Left lobe of liver (tissue), 2 donors: ENCODE measurements at regions not wholly inside any gene's neighbourhood (a gene's known extent, or its start where the extent isn't known, plus 50 kb on each side); places are given as distances from the start of the nearest gene placed in this dataset.

ENCODE experiments used
- ATAC-seq: fragments of 200-7000 bp; cut with Tn5 transposase; one replicate; pipeline ENCODE4 v1.9.1; 2020; ENCODE audit warnings: mild to moderate bottlenecking, moderate library complexity
- DNase-seq: peaks from one replicate; pipeline ENCODE4 v3.0.0-alpha.2; 2020; ENCODE audit warnings: low spot score
- donor health status: DM: no; HTN: no; CAD: no; lungs with moderate emphysema.
- donor health status: DM: no; HTN: yes; CAD: no.

DNA sequence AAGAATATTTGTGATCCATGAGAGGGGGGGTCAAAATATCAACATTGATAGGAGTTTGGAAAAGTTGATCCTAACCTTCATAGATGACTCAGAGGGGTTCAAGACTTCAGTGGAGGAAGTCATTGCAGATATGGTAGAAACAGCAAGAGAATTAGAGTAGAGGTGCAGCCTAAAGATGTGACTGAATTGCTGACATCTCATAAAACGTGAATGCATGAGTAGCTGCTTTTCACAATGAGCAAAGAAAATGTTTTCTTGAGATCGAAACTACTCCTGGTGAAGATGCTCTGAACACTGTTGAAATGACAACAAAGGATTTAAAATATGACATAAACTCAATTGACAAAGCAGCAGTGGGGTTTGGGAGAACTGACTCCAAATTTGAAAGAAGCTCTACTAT is 700.7 kb upstream of the FZD8 start:
- ATAC-seq: no peak
- DNase-seq: no peak

DNA sequence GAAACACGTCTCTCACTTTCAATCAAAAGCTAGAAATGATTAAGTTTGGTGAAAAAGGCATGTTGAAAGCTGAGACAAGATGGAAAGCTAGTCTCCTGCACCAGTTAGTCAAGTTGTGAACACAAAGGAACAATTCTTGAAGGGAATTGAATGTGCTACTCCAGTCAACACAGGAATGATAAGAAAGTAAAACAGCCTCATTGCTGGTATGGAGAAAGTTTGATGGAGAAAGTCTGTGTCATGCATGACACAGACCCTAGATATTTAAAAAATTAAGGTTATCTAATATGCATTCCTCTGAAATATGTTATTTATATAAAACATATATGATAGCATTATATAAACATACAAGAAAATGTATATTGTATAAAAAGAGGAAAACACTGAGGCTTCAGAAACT is 699.4 kb upstream of the FZD8 start:
- DNase-seq (no peak), ATAC-seq (no peak)

DNA sequence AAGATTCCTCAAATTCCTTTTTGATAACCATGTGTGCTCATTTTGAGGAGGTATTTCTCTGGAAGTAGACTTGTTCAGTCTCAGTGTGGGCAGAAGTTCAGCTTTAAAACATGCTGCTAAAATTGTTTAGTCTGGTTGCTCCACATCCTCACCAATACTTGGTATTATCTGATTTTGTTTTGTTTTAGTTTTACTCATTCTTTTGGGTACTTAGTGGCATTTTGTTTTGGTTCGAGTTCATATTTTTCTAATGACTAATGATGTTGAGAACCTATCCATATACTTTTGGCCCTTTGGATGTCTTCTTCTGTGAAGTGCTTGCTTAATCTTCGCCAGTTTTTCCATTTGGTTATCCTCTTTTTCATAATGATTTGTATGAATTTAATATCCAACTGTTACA is 694.2 kb upstream of the FZD8 start:
- no peak for DNase-seq
- ATAC-seq: no peak

DNA sequence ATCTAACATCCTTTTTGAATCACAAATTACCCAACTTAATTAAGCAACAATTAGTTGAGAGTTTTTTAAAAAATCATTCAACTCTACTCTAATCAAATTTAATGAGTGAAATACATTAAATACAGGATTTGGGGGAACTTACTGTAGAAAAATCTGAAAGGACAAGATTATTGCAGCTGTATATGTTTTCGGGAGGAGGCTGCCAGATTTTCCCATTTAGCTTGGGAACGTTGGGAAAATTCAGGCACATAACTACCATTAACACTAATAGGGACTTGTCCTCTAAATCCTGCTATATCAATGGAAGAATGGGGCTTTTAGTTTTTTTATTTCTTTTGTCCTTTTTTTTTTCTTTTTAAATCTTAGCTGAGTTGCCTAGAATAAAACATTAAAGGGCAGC is 691.4 kb upstream of the FZD8 start:
- ATAC-seq: no peak
- no peak for DNase-seq

DNA sequence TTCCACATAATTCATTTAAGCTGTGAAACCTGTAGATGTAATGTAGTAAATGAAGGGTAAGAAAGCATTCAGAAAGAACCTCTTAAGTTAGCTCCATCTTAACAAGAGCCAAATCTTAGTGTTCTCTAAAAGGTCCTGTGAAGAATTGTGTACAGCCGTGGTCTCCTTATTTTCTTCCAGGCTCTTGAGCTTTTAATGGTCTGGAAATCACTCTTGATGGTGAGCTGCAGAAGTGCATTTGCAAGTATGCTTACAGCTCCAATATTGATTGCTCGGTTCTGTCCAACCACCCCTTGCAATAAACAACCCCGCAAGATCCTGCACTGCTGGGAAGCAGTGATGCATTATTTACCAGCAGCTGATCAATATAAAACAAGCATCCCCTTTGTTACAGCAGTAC is 690.8 kb upstream of the FZD8 start:
- ATAC-seq (no peak), DNase-seq (no peak)

DNA sequence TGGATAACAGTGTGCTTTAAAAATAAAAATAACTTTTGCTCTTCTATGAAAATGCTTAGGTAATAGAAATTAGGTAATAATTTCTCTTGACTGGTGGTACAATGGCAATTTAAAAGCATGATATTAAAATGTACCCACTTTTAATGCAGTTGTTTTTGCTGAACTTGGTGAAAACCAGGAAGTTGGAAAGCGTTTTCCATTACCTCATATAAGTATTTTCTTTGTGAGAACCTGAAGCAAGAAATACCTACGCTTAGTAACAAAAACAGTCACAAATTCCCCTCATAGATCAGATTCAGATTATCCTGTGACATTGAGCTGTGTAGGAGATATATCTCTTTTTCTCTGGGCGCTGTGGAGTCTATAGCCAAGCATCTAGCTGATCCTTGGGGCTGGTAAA is 689.0 kb upstream of the FZD8 start:
- no peak for DNase-seq
- no peak for ATAC-seq

DNA sequence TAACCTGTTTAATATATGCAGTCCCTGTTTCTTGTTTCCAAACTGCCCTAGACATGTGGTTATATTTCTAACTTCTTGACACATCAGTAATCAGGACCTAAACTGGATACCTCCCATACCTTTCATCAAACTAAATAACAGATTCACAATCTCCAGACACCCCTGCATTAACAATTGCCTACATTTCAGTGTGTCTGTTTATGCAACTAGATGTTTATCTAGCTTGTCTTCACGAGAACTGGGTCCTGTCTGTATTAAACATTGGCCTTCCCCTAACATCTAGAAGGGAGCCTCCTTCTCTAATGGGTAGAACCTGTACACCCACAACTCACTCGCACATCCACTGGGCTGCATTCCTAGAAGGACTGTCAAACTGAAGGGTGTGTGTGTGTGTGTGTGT is 683.7 kb upstream of the FZD8 start:
- no peak for ATAC-seq
- no peak for DNase-seq

DNA sequence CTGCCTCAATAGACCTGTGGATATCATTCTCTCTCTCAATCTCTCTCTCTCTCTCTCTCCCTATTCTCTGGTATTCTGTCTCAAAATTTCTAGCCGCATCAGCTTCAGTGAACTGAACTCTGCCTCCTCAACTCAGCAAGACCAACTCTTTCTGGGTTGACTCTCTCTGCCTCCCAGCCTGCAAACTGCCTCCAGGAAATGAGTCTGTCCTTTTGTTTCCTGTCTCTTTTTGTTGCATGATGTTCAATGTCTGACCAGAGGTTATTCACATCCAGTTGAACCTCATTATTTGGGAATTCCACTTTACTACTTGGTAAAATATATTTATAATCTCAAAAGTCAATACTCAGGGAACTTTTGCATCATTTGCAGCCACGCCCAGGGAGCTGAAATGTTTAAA is 682.7 kb upstream of the FZD8 start:
- DNase-seq (no peak), ATAC-seq (no peak)

DNA sequence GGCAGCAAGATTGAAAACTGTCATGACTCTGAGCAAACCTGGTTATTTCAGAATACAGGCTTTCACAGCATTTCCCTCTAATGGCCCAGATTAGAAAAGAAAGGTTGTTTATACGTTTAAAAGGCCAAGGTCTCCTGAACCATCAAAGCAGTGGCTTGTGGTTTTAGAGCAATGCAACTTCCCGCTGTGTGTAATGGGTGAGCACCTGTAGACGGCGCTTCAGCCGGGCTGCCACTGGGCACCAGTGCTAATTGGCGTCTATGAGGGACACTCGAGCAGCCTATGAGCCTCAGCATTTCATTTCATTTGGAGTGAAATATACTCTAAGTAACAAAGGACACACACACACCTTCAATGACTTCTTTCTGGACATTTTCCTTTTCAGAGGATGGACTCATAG is 671.0 kb upstream of the FZD8 start:
- ATAC-seq (no peak), DNase-seq (no peak)

DNA sequence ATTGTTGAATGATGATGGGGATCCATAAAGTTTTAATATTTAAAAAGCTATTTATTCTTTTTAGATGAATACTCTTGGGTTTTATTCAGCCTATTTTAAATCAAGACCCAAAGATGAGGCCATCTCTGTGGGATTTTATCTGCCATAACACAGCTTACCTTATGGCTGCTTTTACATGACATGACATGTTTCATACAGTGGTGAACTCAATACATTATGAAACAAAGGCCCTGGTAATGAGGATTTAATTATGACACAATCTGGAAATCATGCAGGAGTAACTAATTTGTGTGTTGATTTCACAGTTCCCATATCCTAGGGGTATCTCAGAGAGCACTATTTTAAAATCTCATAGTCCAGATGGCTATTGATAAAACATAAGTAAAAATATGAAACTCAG is 661.8 kb upstream of the FZD8 start:
- no peak for ATAC-seq
- DNase-seq: no peak

DNA sequence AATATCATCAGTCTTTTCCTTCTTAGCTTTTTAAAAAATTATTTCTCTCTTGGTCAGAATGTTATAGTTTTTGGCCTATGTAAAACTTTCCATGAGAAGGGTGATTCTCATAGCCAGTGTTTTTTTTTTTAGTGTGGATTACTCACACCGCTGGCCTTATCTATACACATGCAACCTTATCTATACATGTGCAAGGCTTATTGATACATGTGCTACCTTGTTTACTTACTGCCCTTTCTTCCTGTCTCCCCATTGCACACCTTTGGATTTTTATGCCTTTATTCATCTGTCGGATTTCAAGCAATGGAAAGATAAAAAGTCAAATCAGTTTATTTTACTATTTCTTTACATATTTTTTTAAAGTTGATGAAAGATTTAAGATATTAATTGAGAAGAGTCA is 660.0 kb upstream of the FZD8 start:
- DNase-seq (no peak), ATAC-seq (no peak)

DNA sequence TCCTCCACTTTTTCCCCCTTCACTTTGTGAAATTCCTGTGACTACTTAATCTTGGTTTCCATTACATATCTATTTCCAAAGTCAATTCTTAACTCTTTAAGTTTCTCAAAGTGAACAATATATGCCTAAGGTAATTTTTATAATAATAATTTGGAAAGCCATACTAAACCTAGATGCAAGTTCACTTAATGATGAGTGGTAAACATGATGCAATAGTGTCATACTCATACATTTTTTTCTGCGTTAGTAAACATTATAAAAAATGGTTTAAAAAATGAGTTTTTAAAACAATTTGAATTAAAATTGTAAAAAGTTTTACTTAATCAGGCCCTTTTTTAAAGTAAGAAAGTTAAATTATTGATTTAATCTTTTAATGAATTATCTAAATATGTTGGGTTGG is 659.4 kb upstream of the FZD8 start:
- no peak for ATAC-seq
- no peak for DNase-seq

DNA sequence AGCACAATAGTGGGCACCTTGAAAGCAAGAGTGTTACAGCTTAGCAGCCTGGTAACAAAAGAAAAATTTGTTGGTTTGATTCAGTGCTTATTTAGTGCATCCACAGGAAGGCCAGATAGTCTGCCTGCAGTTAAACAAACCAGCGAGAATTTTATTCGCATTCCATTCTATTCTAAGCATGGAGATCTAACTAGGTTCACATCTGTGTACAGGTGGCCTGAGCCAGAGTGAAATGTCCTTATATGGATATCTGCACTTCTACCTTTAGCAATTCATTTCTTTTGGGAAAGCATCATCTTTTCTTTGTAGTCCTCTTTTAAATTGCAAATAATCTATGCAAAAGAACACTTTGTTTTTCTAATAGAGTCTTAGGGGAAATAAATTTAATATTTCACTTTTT is 659.0 kb upstream of the FZD8 start:
- DNase-seq: no peak
- ATAC-seq: no peak

DNA sequence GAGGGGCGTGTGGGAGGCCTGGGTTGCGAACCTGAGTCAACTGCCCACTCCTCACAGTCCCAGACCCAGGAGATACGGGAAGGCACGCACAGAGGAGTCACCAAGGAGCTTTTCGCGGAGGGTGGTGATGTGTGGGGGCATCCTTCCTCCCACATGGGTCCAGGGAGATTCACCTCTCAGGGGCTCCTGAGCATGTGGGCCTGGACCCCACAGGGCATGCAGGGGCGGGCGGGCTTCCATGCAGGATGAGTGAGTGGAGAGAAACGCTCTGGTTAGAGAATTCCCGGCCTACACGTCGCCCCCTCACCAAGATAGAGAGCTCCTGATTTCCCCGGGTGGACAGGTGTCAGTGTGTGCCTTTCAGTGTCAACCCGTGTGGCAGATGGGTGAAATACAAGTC is 641.7 kb upstream of the FZD8 start:
- ATAC-seq (no peak), DNase-seq (no peak)

DNA sequence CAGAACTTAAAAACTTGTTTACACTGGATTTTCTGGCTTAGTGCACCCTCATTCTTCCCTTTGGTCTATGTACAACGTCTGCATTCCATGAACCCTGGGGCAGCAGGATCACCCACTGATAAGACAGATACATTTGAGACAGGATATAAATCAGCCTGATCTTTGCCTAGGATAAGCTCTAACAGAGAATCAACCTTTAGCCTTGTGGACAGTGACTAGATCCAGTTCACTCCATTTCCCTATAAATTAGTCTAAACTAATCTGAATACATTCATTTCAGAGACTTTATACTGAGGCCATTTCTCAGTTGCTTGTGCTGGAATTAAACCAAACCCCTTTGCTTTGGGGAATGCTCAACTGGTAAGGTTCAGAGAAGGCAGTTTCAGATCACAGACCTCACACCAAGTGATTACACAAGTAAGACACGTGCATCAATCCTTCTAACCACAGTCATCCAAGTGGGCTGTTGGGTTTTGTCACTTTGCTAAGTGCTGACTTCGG is 639.8 kb upstream of the FZD8 start:
- no peak for DNase-seq
- no peak for ATAC-seq

DNA sequence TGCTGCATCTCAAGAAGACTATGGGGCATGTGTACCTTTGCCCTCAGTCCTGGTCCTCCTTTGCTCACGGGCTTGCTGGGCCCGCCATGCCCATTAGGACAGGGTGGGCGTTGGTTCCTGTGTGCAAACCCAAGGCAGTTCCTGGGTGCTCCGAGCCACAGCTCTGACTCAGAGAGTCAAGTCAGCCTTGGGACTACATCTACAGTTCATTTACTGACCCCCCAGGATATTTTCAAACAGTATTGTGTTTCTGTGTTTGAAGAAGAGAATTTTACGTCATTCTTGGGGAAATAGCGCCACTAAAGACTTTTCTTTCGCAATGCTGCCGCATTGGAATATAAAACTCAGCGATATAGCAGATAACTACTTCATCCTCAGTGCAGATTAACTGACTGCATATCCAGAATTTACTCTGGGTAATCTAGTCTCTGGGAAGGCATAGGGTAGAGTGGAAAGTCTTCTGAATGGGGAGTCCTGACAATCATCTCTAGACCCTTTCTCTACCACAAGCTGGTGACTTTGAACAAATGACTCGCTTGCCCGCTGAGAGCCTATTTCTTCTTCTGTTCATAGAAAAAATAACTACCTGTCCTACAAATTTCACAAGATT is 638.9 kb upstream of the FZD8 start:
- DNase-seq (no peak), ATAC-seq (no peak)

DNA sequence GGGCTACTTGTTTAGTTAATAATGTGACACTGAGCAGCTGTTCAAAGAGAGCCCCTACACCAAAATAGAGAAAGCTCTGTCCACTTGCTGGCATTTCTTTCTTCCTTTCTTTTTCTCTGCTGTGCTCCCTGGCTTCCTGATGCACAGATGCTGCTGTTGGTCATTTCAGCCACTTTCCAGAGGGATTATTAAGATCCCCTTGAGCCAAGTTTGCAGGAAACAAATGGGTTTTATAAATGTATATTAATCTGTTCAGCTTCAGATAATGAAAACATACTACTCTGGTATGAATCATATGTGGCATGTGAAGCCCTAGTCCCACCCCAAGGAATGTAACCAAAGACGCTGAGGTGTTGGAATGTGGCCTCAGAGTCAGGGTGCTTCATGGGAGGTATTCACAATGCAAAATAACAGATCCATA is 638.2 kb upstream of the FZD8 start:
- no peak for DNase-seq
- ATAC-seq: no peak

DNA sequence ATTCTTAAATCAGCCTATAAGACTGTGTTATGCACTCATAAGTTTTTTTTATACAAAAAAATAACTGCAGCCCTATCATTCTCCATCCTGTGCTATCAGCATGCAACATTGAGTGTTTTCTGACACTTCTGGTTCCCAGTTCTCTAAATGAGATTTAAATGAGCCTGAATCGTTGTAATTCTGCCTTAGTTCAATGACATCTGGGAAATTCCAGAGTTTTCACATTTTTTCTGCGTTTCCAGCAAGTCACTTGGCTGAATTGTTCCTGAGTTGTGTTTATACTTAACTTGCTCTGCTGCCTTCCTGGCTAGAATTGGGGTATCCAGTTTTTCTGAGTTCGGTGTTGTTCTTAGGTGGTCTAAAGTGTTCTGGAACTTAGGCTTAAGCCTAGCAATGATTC is 636.1 kb upstream of the FZD8 start:
- ATAC-seq: no peak
- DNase-seq: no peak

DNA sequence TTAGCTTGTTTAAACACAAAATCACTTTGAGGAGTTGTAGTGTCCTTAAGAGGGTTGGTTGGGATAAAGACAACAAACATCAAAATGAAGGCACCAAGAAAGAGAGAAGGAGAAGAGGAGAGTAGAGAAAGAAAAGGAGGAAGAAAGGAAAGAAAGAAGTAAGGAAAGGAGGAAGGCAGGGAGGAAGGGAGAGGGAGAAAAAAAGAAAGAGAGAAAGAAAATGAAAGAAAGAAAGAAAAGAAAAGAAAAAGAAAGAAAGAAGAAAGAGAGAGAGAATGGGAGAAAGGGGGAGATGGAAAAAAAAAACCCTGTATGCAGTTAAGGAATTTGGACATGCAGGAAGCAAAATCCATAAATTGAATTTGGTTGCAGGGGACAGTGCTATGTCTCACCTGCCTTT is 635.4 kb upstream of the FZD8 start:
- no peak for DNase-seq
- no peak for ATAC-seq

DNA sequence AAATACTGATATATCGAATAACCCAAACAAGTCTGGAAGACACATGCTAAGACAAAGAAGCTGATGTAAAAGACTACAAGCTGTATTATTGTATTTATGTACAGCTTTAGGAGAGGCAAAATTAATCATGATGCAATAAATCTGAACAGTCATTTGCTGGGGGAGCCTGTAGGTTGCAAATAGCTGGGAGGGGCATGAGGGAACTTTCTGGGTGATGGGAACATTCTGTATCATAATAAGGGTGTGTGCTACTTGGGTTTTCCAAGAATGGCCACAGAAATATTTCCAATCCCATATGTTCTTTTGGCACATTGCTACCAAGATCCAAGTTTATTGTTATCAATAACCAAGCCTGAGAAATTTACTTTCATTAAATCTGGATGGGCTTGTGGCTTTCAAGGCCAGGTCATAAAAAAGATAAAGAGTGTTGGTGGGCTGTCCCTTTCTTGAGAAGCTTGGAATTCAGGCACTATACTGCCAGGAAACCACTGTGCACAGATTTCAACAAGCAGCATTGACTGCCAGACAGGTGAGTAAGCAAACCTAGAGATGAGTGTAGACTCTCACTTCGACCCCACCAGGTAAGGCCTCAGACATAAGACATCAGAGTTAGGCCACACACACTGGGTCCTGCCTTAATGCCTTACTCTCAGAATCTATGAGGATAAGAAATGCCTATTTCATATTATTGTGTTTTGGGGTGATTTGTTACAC is 629.7 kb upstream of the FZD8 start:
- DNase-seq (no peak), ATAC-seq (no peak)

DNA sequence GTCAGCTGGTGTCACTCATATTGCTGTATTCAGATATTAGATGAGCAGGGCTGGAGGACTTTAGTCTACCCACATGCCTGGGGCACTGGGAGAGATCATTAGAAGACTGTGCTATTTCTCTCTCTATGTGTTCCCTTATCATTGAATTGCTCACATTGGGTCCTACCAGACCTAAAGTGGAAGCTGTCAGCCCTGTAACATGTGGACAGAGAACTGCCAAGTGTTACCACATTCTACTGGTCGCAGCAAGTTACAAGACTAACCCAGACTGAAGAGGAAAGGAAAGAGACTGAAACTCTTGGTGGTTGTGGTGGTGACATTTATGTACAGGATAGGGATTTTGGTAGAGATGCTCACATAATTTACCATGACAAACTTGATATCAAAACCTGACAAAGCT is 627.1 kb upstream of the FZD8 start:
- DNase-seq (no peak), ATAC-seq (no peak)

DNA sequence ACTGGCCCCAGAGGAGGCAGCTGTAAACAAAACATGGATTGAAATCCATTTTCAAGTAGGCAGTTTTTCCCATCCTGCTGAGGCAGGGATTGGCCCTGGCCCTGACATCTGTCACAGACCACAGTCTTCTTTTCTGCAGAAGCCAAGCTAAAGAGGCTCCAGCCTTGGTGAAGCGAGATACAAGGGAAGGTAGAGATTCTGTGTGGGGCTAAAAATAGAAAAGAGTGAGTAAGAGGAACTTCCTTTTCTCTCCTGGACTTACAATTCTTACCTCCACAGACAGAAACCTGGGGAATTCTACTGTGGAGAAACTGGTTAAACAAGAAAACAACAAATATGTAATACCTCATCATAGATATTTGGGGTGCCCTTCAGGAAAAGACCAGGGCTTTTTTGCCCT is 624.8 kb upstream of the FZD8 start:
- ATAC-seq: no peak

DNA sequence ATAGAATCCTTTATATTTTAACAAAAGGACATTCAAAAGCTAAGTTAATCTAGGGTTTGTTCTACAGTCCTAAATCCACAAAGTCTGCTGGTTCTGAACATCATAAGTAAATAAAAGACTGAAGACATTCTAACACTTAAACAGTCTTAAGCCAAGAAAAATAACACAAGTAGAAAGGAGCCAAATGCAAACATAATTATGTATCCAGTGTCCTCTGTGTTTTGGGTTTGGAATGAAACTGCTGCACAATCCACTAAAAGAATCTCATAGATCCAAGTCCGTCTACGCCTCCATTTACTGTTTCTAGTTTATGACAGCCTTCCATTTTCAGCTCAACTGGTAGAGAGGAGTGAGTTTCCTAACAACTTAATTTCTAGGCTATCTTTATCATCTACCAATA is 623.6 kb upstream of the FZD8 start:
- ATAC-seq (no peak), DNase-seq (no peak)

More for the DNA sequence above, 624.8 kb upstream of the FZD8 start:
- no peak for DNase-seq
